ENCODE measurements at regions not wholly inside any gene's neighbourhood (a gene's known extent, or its start where the extent isn't known, plus 50 kb on each side); places are given as distances from the start of the nearest gene placed in this dataset.

DNA sequence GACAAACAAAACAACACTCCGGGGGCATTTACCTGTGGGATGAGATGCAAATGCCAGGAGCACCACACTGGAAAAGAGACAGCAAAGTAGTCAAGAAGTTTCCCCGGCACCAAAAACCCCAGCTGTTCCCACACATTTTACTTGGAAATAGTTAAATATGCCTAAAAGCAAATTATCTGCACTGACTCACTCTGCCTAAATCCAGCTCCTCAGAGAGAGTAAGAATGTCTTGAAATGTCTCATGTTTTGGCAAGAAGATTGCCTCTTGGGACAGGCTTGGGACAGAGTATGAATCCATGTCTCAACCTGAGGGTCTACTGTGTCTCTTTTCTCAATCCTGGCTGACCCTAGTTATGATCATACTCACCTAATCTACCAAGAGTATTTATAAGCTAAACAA is 87.5 kb upstream of the RIOK3 start:
- TF ChIP-seq POLR2A (IDR thresholded peaks at IDR 0.05) = no peak
- peak in 1 of 2 donors; percentile 68 for TF ChIP-seq EP300 (IDR thresholded peaks at IDR 0.05)
- peak in 1 of 2 donors; percentile 40 for DNase-seq (ENCODE audit: low spot score in 2 of 2)
- Histone ChIP-seq H3K27me3 (no peaks in the 10 kb centered on the region), H3K4me3 (no peak overlapping the region), H3K27ac (peak overlapping the region in 2 of 4 donors; percentile 58 to 66), H3K36me3 (no peaks in the 10 kb centered on the region), H3K9me3 (no peaks in the 10 kb centered on the region), H3K4me1 (peaks cover 0 to 36% (median 3%) of the 10 kb centered on the region in 4 donors)
- 56 to 64% methylated on average over 2 of the region's 2 CpGs for WGBS, 2 donors

DNA sequence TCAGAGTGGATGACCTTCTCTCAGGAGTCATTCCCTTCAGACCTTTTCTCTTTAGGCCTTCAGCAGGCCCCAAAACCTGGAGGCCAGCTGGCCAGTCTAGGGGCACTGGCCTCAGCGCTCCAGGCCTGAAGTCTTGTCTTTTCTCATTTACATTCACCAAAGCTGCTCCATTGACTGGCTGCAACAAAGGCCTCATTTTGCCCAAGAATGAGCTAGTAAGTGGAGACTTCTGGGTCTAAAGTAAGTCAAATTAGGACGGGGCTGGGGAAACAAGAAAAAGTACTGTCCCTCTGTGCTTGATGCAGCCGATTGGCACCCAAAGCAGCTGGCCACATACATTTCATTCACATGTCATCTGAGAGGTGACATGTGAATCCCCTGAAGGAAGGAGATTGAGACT is 83.8 kb upstream of the RIOK3 start:
- TF ChIP-seq EP300 (IDR thresholded peaks at IDR 0.05) = no peak
- no peak for TF ChIP-seq CTCF (IDR thresholded peaks at IDR 0.05)
- no peak for TF ChIP-seq POLR2A (IDR thresholded peaks at IDR 0.05)
- H3K36me3 ChIP-seq = no peaks in the 10 kb centered on the region
- no peak overlapping the region for H3K4me3 ChIP-seq
- H3K27ac ChIP-seq = peak overlapping the region in 2 of 4 donors; percentile 38 to 71
- DNase-seq (ENCODE audit: low spot score in 2 of 2) = no peak
- no peaks in the 10 kb centered on the region for H3K27me3 ChIP-seq
- peaks cover 0 to 36% (median 3%) of the 10 kb centered on the region in 4 donors for H3K4me1 ChIP-seq
- WGBS, 2 donors = 50 to 55% methylated on average over 3 of the region's 3 CpGs
- no peaks in the 10 kb centered on the region for H3K9me3 ChIP-seq

DNA sequence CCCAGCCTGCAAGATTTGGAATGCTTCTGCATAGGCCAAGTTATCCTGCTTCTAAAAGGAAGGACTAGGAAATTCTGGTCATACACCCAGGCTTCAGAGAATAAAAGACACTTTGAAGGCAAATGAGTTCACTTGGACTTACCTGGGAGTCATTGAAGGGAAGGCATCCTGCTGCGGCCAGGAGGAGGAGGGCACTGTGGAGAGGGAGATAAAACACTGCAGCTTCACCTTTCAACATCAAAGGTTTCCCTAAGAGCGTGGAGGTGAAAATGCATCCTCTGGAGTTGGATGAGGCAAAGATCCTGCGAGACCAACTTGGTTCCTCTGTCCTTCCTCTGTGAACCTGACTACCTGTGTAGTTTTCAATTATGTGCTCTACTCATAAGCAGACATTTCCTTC is 79.5 kb upstream of the RIOK3 start:
- Histone ChIP-seq H3K9me3 (no peaks in the 10 kb centered on the region), H3K27me3 (no peaks in the 10 kb centered on the region), H3K4me1 (peaks cover 0 to 38% (median 10%) of the 10 kb centered on the region in 4 donors), H3K36me3 (no peaks in the 10 kb centered on the region), H3K27ac (no peak overlapping the region), H3K4me3 (no peak overlapping the region)
- no peak for DNase-seq (ENCODE audit: low spot score in 2 of 2)
- 96 to 97% methylated on average over 3 of the region's 3 CpGs for WGBS, 2 donors
- TF ChIP-seq POLR2A (IDR thresholded peaks at IDR 0.05) (no peak), EP300 (IDR thresholded peaks at IDR 0.05) (no peak), CTCF (IDR thresholded peaks at IDR 0.05) (no peak)

DNA sequence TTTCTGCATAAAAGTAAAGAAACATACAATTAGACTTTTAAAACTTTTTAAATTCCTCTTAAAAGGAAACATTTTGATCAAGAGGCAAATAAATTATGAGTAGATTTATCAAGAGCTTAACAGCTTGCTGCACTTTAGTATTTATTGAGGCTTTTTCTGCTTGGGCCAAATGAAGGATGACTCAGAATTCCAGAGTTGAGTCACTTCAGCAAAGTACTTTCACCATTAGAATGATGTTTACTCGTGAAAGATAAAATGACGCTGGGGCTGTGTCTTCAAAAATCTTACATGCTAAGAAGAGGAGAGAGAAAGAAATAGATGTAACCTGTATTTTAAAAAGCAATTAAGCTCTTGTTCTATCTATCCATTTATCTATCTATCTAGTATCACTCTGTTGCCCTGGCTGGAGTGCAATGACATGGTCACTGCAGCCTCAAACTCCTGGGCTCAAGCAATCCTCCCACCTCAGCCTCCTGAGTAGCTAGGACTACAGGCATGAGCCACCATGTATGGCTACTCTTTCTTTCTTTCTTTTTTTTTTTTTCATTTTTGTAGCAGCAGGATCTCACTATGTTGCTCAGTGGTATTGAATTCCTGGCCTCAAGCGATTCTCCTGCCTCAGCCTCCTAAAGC is 75.3 kb upstream of the RIOK3 start:
- peaks cover 0 to 39% (median 7%) of the 10 kb centered on the region in 4 donors for H3K4me1 ChIP-seq
- H3K27ac ChIP-seq = peak overlapping the region in 3 of 4 donors; percentile 5 to 91 (median 84)
- 41 to 55% methylated on average over 3 of the region's 3 CpGs for WGBS, 2 donors
- peak in 1 of 2 donors; percentile 28 for TF ChIP-seq EP300 (IDR thresholded peaks at IDR 0.05)
- TF ChIP-seq CTCF (IDR thresholded peaks at IDR 0.05) = no peak
- no peak for TF ChIP-seq POLR2A (IDR thresholded peaks at IDR 0.05)
- no peak overlapping the region for H3K4me3 ChIP-seq
- no peaks in the 10 kb centered on the region for H3K27me3 ChIP-seq
- no peaks in the 10 kb centered on the region for H3K36me3 ChIP-seq
- DNase-seq (ENCODE audit: low spot score in 2 of 2) = no peak
- H3K9me3 ChIP-seq = no peaks in the 10 kb centered on the region

GRCh38 chr18:23378302-23378686 is 74.8 kb upstream of the RIOK3 start:
- no peak for TF ChIP-seq CTCF (IDR thresholded peaks at IDR 0.05)
- no peak for TF ChIP-seq EP300 (IDR thresholded peaks at IDR 0.05)
- TF ChIP-seq POLR2A (IDR thresholded peaks at IDR 0.05) = no peak
- Histone ChIP-seq H3K36me3 (no peaks in the 10 kb centered on the region), H3K4me1 (peaks cover 0 to 39% (median 7%) of the 10 kb centered on the region in 4 donors), H3K4me3 (no peak overlapping the region), H3K27me3 (no peaks in the 10 kb centered on the region), H3K9me3 (no peaks in the 10 kb centered on the region), H3K27ac (peak overlapping the region in 3 of 4 donors; percentile 5 to 91 (median 84))
- no peak for DNase-seq (ENCODE audit: low spot score in 2 of 2)
- WGBS, 2 donors = 59 to 64% methylated on average over 2 of the region's 2 CpGs

All from tibial nerve (tissue), 4 donors.